T-helper 1 cell (primary cell): ENCODE measurements at regions not wholly inside any gene's neighbourhood (a gene's known extent, or its start where the extent isn't known, plus 50 kb on each side); places are given as distances from the start of the nearest gene placed in this dataset.

ENCODE experiments used
- DNase-seq, 5 donors: peaks; one replicate each; pipeline ENCODE4 v3.0.0-alpha.2; 2012 to 2020

- DNase-seq, result no peak
Observed at GRCh38 chr3:72453706-72454105, 394.5 kb downstream of the SHQ1 start.

- no peak for DNase-seq
Observed at GRCh38 chr3:72452745-72453144, 395.5 kb downstream of the SHQ1 start.

GRCh38 chr3:72451841-72452240 is 396.4 kb downstream of the SHQ1 start:
- DNase-seq, result no peak

GRCh38 chr3:72449551-72449950 is 398.7 kb downstream of the SHQ1 start:
- DNase-seq, result no peak

- no peak for DNase-seq
Observed at GRCh38 chr3:72448858-72449257, 399.4 kb downstream of the SHQ1 start.

GRCh38 chr3:72448375-72448823 is 399.8 kb downstream of the SHQ1 start:
- DNase-seq, result no peak

GRCh38 chr3:72447059-72447946 is 400.9 kb downstream of the SHQ1 start:
- peak; percentile 88 to 96 (median 89) for DNase-seq

GRCh38 chr3:72446218-72447058 is 401.8 kb downstream of the SHQ1 start, which contains the start of gene RYBP:
TSS of gene RYBP (minus strand) at chr3:72446621.
- peak in 3 of 5 donors; percentile 17 to 41 (median 31) for DNase-seq

GRCh38 chr3:72445827-72446217 is 402.4 kb downstream of the SHQ1 start:
- no peak for DNase-seq

GRCh38 chr3:72444656-72445223 is 403.5 kb downstream of the SHQ1 start:
- DNase-seq, result peak in 2 of 5 donors; percentile 16 to 59

GRCh38 chr3:72442759-72443158 is 405.5 kb downstream of the SHQ1 start:
- DNase-seq, result no peak

- DNase-seq, result no peak
Observed at GRCh38 chr3:72441284-72441994, 406.8 kb downstream of the SHQ1 start.

GRCh38 chr3:72440491-72440890 is 407.8 kb downstream of the SHQ1 start:
- DNase-seq, result no peak

- no peak for DNase-seq
Observed at GRCh38 chr3:72439321-72440183, 408.7 kb downstream of the SHQ1 start.

GRCh38 chr3:72437661-72438406 is 410.4 kb downstream of the SHQ1 start:
- no peak for DNase-seq

- DNase-seq, result peak in 1 of 5 donors; percentile 41
Observed at GRCh38 chr3:72436863-72437592, 411.2 kb downstream of the SHQ1 start.

- no peak for DNase-seq
Observed at GRCh38 chr3:72434296-72434695, 413.9 kb downstream of the SHQ1 start.

GRCh38 chr3:72432246-72432645 is 416.0 kb downstream of the SHQ1 start:
- DNase-seq, result no peak

- no peak for DNase-seq
Observed at GRCh38 chr3:72429589-72430353, 418.5 kb downstream of the SHQ1 start.
